SU-DHL-6 (cell line): ENCODE measurements at regions not wholly inside any gene's neighbourhood (a gene's known extent, or its start where the extent isn't known, plus 50 kb on each side); places are given as distances from the start of the nearest gene placed in this dataset.

ENCODE experiments used
- H2AFZ ChIP-seq: fragments of 200-600 bp; sonication (generic); 2 replicates; pipeline ENCODE4 v1.6.1; 2014; ENCODE audit warnings: low read depth, mild to moderate bottlenecking, moderate library complexity, mixed read lengths, antibody characterized with exemption, low read length; ENCODE audit not compliant: severe bottlenecking
- H3F3A ChIP-seq: fragments of 200-600 bp; shearing (Covaris generic); 2 replicates; pipeline ENCODE4 v1.6.0; 2016; ENCODE audit warnings: antibody characterized with exemption, mild to moderate bottlenecking; ENCODE audit not compliant: insufficient read depth
- H3K27ac ChIP-seq: fragments of 200-600 bp; sonication (generic); 2 replicates; pipeline ENCODE4 v1.5.1; 2016; ENCODE audit warnings: low read depth, mild to moderate bottlenecking, low read length, moderate library complexity, mixed read lengths
- H3K27me3 ChIP-seq: fragments of 200-600 bp; sonication (generic), shearing (Covaris generic); 2 replicates; pipeline ENCODE4 v1.6.0; 2014; ENCODE audit warnings: mild to moderate bottlenecking, low read length
- H3K36me3 ChIP-seq: fragments of 200-600 bp; sonication (generic); 2 replicates; pipeline ENCODE4 v1.6.1; 2014; ENCODE audit warnings: mild to moderate bottlenecking, low read length, mixed read lengths
- H3K4me2 ChIP-seq: fragments of 300-600, 200-600 bp; shearing (Covaris generic), sonication (generic); 2 replicates; pipeline ENCODE4 v1.6.0; 2014; ENCODE audit warnings: low read length, low read depth, mild to moderate bottlenecking; ENCODE audit not compliant: poor library complexity, severe bottlenecking
- H3K4me3 ChIP-seq: fragments of 200-600 bp; sonication (generic); 2 replicates; pipeline ENCODE4 v1.5.1; 2014; ENCODE audit warnings: antibody characterized with exemption, low read length, mild to moderate bottlenecking, mixed read lengths; ENCODE audit not compliant: insufficient read depth, poor library complexity, severe bottlenecking
- H3K79me2 ChIP-seq: fragments of 200-600 bp; sonication (generic); 2 replicates; pipeline ENCODE4 v1.6.1; 2014; ENCODE audit warnings: mild to moderate bottlenecking, low read length, moderate library complexity; ENCODE audit not compliant: insufficient read depth
- H3K9ac ChIP-seq: fragments of 200-600 bp; sonication (generic); 2 replicates; pipeline ENCODE4 v1.7.0; 2014; ENCODE audit warnings: mild to moderate bottlenecking, low read length
- H3K9me2 ChIP-seq: fragments of 200-600 bp; sonication (generic); replicated peaks from 2 replicates; pipeline ENCODE4 v1.6.1; 2014; ENCODE audit warnings: low read length; ENCODE audit not compliant: insufficient read depth
- H3K9me3 ChIP-seq: fragments of 200-600 bp; sonication (generic); 2 replicates; pipeline ENCODE4 v1.6.1; 2014; ENCODE audit warnings: low read length, mixed read lengths; ENCODE audit not compliant: insufficient read depth
- H4K20me1 ChIP-seq: fragments of 200-600 bp; sonication (generic); 2 replicates; pipeline ENCODE4 v1.6.1; 2014; ENCODE audit warnings: low read depth, mild to moderate bottlenecking, antibody characterized with exemption, low read length, moderate library complexity, mixed read lengths
- EZH2phosphoT487 ChIP-seq: fragments of 200-600 bp; sonication (generic), shearing (Covaris generic); conservative IDR thresholded peaks from 2 replicates; pipeline ENCODE4 v1.6.1; 2018; ENCODE audit warnings: mild to moderate bottlenecking, antibody characterized with exemption, low read length, moderate library complexity, mixed read lengths
- TF ChIP-seq, protein P1 (sequence below): fragments of 200-600 bp; sonication (generic); IDR thresholded peaks from one replicate; pipeline ENCODE4 v1.5.1; 2017; ENCODE audit warnings: antibody characterized with exemption, mild to moderate bottlenecking, low read length, moderate library complexity; ENCODE audit not compliant: insufficient read depth, poor library complexity, severe bottlenecking

DNA sequence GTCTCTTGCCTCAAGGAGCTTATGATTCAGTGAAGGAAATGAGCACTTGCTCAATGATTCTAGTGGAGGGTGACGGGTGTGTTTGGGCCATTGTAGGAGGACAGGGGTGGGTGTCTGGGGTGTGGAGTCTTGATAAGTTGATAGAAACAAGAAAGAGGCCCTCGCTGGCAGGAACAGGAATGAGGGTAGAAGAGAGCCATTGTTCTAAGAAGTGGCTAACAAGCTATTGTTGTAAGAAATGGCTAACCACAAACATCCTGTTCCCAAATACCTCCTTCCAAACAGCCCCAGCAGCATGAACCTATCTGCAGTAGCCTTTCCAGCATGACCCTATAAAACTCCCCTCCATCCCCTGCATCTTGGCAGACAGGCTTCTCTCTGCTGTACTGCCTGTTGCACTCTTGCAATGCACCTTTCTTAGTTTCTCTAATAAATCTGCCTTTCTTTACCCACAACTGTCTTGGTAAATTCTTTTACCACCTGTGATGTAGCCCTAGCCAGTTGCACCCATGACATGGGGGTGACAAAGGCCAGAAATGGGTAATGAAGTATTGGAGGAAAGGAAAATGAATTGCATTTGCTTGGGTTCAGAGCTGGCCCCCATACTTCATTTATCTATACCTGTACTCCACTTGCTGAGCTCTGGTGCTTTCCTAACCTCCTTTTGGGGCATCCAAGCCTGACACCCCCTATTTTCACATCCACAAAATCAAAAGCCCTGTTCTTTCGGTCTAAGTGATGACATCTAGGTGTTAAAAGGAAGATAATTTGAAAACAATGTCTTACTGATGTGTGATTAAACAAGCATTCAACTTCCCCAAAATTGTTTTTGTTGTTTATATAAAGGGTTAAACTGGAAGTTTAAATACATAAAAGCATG, 389.1 kb downstream of the GRIN2B start:
- TF ChIP-seq EZH2phosphoT487: no peak
- TF ChIP-seq, protein P1, sequence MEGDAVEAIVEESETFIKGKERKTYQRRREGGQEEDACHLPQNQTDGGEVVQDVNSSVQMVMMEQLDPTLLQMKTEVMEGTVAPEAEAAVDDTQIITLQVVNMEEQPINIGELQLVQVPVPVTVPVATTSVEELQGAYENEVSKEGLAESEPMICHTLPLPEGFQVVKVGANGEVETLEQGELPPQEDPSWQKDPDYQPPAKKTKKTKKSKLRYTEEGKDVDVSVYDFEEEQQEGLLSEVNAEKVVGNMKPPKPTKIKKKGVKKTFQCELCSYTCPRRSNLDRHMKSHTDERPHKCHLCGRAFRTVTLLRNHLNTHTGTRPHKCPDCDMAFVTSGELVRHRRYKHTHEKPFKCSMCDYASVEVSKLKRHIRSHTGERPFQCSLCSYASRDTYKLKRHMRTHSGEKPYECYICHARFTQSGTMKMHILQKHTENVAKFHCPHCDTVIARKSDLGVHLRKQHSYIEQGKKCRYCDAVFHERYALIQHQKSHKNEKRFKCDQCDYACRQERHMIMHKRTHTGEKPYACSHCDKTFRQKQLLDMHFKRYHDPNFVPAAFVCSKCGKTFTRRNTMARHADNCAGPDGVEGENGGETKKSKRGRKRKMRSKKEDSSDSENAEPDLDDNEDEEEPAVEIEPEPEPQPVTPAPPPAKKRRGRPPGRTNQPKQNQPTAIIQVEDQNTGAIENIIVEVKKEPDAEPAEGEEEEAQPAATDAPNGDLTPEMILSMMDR: no peak
- H3K27ac ChIP-seq: no peak overlapping the region

DNA sequence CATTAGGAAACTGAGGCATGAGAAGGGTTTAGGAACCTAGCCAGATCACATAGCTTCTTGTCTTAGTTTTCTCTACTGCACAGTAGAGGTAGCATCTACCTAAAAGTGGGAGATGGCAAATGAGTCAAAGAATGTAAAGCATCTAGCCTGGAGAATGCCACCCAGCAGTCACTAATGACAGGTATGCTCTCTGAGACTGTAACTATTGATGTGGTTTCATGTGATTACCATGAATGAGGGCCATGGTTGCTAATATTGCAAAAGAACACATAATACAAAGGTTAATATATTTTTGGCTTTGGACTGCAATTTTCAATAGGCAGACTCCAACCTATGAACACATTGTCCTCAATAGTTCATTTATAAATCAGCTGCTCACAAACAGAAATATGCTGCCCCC, 389.9 kb downstream of the GRIN2B start:
- Histone ChIP-seq H3K4me2 (no peak overlapping the region), H3K9ac (no peak overlapping the region), H3K4me3 (no peak overlapping the region), H3K27me3 (no peaks in the 10 kb centered on the region), H3K79me2 (no peaks in the 10 kb centered on the region), H3K9me3 (no peaks in the 10 kb centered on the region), H3F3A (no peaks in the 10 kb centered on the region), H3K36me3 (no peaks in the 10 kb centered on the region), H3K9me2 (no peaks in the 10 kb centered on the region), H2AFZ (no peak overlapping the region), H4K20me1 (no peaks in the 10 kb centered on the region), H3K27ac (no peak overlapping the region)
- no peak for TF ChIP-seq EZH2phosphoT487
- TF ChIP-seq, protein P1: no peak

More for the DNA sequence above, 389.1 kb downstream of the GRIN2B start:
- Histone ChIP-seq H2AFZ (no peak overlapping the region), H3K9ac (no peak overlapping the region), H3F3A (no peaks in the 10 kb centered on the region), H3K9me2 (no peaks in the 10 kb centered on the region), H3K27me3 (no peaks in the 10 kb centered on the region), H3K9me3 (no peaks in the 10 kb centered on the region), H3K36me3 (no peaks in the 10 kb centered on the region), H4K20me1 (no peaks in the 10 kb centered on the region), H3K4me2 (no peak overlapping the region), H3K79me2 (no peaks in the 10 kb centered on the region), H3K4me3 (no peak overlapping the region)

DNA sequence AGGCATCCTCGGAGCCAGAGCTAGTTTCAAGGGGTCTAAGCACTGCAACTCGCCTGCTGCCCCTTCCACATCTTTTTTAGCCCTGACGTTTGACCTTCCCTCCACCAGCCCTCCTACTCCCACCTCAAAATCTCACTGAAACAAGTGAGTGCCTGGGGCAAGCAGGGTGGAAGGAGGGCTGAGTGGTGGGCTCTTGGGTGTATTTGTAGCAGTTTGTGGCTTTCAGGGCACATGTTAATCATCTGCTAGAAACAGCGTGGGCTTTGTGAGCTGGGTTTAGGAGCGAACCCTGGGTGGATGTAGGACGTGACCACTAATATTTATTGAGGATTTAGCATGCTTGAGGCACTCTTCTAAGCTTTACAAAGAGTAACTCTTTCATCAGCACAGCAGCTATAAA, 390.3 kb downstream of the GRIN2B start:
- no peaks in the 10 kb centered on the region for H3K27me3 ChIP-seq
- no peaks in the 10 kb centered on the region for H3K36me3 ChIP-seq
- no peak overlapping the region for H3K27ac ChIP-seq
- H3K4me2 ChIP-seq: no peak overlapping the region
- H4K20me1 ChIP-seq: no peaks in the 10 kb centered on the region
- no peak overlapping the region for H2AFZ ChIP-seq
- H3K9ac ChIP-seq: no peak overlapping the region
- no peaks in the 10 kb centered on the region for H3F3A ChIP-seq
- H3K4me3 ChIP-seq: no peak overlapping the region
- no peaks in the 10 kb centered on the region for H3K9me3 ChIP-seq
- TF ChIP-seq, protein P1: no peak
- no peak for TF ChIP-seq EZH2phosphoT487
- no peaks in the 10 kb centered on the region for H3K9me2 ChIP-seq
- no peaks in the 10 kb centered on the region for H3K79me2 ChIP-seq
